Panc1 (cell line): ENCODE measurements at regions not wholly inside any gene's neighbourhood (a gene's known extent, or its start where the extent isn't known, plus 50 kb on each side); places are given as distances from the start of the nearest gene placed in this dataset.

ENCODE experiments used
- POLR2AphosphoS5 ChIP-seq: IDR thresholded peaks from 2 replicates; pipeline ENCODE4 v1.6.1; 2012; ENCODE audit warnings: mild to moderate bottlenecking, low read depth, low read length, moderate library complexity
- SIN3A ChIP-seq: IDR thresholded peaks from 2 replicates; pipeline ENCODE4 v1.6.1; 2012; ENCODE audit warnings: low read depth, mild to moderate bottlenecking, low read length, moderate library complexity, borderline replicate concordance; ENCODE audit not compliant: insufficient read depth
- TCF7L2 ChIP-seq: IDR thresholded peaks from 2 replicates; pipeline ENCODE4 v1.6.1; 2011; ENCODE audit warnings: mild to moderate bottlenecking, low read depth, low read length, inconsistent platforms
- TF ChIP-seq, protein P1 (sequence below), 2 experiments: IDR thresholded peaks; 2 replicates each; pipeline ENCODE4 v1.6.1; 2011 to 2012; ENCODE audit warnings: low read depth in 2 of 2, control low read depth in 1 of 2, low read length in 1 of 2, mild to moderate bottlenecking in 1 of 2, moderate library complexity in 1 of 2; ENCODE audit not compliant: insufficient read depth in 1 of 2
- TF ChIP-seq, protein P2 (sequence below): fragments of 450-650 bp; IDR thresholded peaks from 2 replicates; pipeline ENCODE4 v1.5.1; 2017; ENCODE audit warnings: mild to moderate bottlenecking

DNA sequence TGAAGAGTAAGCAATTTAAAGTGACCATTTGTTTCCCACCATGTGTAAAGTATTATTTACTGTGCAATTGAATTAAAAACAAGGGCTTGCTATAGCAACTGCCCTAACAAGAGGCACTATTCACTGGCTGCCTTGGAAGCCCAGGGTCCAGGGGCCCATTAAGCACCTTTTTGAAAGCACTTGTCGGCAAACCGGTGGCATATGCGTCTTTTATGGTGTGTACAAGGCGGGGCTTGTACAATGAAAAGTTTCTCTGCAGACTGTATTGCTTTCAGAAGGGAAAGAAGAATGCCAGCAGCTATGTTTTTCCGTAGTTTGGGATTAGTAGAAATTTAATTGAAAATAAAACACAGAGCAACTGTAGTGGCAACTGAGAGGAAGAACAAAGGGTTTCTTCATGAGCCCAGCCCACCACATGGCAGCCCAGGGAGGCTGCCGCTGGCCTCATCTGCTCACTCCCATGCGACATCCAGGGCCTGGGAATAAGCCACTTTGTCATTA is 279.5 kb upstream of the PARD3B start:
- TF ChIP-seq POLR2AphosphoS5 (no peak), TCF7L2 (no peak), SIN3A (no peak)
- TF ChIP-seq, protein P1, sequence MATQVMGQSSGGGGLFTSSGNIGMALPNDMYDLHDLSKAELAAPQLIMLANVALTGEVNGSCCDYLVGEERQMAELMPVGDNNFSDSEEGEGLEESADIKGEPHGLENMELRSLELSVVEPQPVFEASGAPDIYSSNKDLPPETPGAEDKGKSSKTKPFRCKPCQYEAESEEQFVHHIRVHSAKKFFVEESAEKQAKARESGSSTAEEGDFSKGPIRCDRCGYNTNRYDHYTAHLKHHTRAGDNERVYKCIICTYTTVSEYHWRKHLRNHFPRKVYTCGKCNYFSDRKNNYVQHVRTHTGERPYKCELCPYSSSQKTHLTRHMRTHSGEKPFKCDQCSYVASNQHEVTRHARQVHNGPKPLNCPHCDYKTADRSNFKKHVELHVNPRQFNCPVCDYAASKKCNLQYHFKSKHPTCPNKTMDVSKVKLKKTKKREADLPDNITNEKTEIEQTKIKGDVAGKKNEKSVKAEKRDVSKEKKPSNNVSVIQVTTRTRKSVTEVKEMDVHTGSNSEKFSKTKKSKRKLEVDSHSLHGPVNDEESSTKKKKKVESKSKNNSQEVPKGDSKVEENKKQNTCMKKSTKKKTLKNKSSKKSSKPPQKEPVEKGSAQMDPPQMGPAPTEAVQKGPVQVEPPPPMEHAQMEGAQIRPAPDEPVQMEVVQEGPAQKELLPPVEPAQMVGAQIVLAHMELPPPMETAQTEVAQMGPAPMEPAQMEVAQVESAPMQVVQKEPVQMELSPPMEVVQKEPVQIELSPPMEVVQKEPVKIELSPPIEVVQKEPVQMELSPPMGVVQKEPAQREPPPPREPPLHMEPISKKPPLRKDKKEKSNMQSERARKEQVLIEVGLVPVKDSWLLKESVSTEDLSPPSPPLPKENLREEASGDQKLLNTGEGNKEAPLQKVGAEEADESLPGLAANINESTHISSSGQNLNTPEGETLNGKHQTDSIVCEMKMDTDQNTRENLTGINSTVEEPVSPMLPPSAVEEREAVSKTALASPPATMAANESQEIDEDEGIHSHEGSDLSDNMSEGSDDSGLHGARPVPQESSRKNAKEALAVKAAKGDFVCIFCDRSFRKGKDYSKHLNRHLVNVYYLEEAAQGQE (IDR thresholded peaks at IDR 0.05; ENCODE audit: insufficient read depth in 1 of 2, low read depth in 2 of 2, low read length in 1 of 2), result no peak
- TF ChIP-seq, protein P2, sequence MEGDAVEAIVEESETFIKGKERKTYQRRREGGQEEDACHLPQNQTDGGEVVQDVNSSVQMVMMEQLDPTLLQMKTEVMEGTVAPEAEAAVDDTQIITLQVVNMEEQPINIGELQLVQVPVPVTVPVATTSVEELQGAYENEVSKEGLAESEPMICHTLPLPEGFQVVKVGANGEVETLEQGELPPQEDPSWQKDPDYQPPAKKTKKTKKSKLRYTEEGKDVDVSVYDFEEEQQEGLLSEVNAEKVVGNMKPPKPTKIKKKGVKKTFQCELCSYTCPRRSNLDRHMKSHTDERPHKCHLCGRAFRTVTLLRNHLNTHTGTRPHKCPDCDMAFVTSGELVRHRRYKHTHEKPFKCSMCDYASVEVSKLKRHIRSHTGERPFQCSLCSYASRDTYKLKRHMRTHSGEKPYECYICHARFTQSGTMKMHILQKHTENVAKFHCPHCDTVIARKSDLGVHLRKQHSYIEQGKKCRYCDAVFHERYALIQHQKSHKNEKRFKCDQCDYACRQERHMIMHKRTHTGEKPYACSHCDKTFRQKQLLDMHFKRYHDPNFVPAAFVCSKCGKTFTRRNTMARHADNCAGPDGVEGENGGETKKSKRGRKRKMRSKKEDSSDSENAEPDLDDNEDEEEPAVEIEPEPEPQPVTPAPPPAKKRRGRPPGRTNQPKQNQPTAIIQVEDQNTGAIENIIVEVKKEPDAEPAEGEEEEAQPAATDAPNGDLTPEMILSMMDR, result no peak
